OCI-LY7 (cell line): ENCODE measurements at regions not wholly inside any gene's neighbourhood (a gene's known extent, or its start where the extent isn't known, plus 50 kb on each side); places are given as distances from the start of the nearest gene placed in this dataset.

Experiments
- CTCF ChIP-seq: fragments of 200-600 bp; sonication (generic); conservative IDR thresholded peaks from 2 replicates; pipeline ENCODE4 v1.5.1; 2014; ENCODE audit warnings: mild to moderate bottlenecking, antibody characterized with exemption, low read length, moderate library complexity, mixed read lengths
- EZH2phosphoT487 ChIP-seq: fragments of 200-600 bp; sonication (generic); IDR thresholded peaks from 2 replicates; pipeline ENCODE4 v1.6.1; 2018; ENCODE audit warnings: low read depth, borderline replicate concordance, mild to moderate bottlenecking, mixed run types, antibody characterized with exemption, low read length, moderate library complexity, mixed read lengths

GRCh38 chr4:54505362-54505761 lies 152.4 kb upstream of the KIT start:
- TF ChIP-seq CTCF (no peak), EZH2phosphoT487 (no peak)
